NCI-H2196 (cell line): ENCODE measurements at regions not wholly inside any gene's neighbourhood (a gene's known extent, or its start where the extent isn't known, plus 50 kb on each side); places are given as distances from the start of the nearest gene placed in this dataset.

Experiments
- DNase-seq: peaks from one replicate; lab custom pipeline; 2025; ENCODE audit not compliant: unreplicated experiment; lab: John Stamatoyannopoulos, UW

- no peak for DNase-seq
These were observed 1157.7 kb upstream of the MAP3K7 start for GRCh38 chr6:91744566-91744965.

- DNase-seq, result no peak
These were observed 1156.9 kb upstream of the MAP3K7 start for GRCh38 chr6:91743756-91744155.

GRCh38 chr6:91731939-91732338 is 1145.1 kb upstream of the MAP3K7 start:
- no peak for DNase-seq

- DNase-seq, result no peak
These were observed 1143.8 kb upstream of the MAP3K7 start for GRCh38 chr6:91730710-91731109.

DNA sequence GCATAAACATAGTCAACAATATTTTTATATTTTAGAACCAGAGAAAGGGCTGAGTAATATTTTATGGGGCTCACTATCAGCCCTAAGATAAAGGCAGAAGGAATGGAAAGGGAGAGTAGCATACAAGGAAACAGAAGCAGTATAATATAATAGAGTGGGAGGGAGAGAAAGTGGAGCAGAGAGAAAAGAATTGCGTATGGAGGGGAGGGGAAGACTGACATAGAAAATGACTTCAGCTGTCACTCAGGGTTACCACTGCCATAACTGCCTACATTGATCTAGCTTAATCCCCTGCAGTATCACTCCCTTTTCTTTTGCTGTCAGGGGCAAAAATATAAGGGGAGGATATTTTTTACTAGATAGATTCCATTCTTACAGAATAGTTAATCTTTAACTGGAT is 1133.5 kb upstream of the MAP3K7 start:
- no peak for DNase-seq

DNA sequence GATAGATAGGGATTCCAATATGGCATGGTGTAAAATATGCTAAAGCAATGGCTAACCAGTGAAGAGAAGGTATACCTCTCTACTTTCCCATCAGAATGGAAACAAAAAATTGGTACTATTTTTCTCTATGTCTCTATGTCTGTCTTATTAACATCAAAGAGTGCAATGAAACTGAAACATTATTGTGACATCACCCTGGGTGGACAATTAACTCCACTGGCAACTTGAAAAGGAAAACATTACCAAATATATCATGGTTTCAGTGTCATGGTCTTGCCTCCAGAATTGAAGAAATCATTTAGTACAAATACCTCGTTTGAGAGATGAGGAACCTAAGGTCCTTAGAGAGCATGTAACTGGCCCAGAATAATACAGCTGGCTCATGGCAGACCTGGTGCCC is 1132.5 kb upstream of the MAP3K7 start:
- no peak for DNase-seq

GRCh38 chr6:91718198-91718597 is 1131.3 kb upstream of the MAP3K7 start:
- DNase-seq, result no peak

- no peak for DNase-seq
These were observed 1130.2 kb upstream of the MAP3K7 start for GRCh38 chr6:91717094-91717493.

DNA sequence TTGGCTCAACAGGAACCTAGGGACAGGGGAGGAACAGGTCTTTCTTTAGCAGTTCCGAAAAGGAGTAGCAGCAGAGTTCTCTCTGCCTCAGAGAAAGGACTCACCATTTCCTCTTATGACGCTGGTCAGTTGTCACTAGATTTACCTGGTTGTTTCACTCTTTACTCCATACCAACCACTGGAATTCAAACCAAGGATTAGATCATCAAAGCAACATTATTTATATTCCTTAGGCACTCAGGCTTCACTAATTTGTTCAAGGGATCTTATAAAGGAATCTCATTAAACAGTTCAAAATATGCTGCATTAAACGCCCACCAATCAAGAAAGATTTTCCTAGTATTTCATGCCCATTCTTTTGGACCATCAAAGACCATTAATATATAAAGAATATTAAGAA is 1129.5 kb upstream of the MAP3K7 start:
- no peak for DNase-seq

DNA sequence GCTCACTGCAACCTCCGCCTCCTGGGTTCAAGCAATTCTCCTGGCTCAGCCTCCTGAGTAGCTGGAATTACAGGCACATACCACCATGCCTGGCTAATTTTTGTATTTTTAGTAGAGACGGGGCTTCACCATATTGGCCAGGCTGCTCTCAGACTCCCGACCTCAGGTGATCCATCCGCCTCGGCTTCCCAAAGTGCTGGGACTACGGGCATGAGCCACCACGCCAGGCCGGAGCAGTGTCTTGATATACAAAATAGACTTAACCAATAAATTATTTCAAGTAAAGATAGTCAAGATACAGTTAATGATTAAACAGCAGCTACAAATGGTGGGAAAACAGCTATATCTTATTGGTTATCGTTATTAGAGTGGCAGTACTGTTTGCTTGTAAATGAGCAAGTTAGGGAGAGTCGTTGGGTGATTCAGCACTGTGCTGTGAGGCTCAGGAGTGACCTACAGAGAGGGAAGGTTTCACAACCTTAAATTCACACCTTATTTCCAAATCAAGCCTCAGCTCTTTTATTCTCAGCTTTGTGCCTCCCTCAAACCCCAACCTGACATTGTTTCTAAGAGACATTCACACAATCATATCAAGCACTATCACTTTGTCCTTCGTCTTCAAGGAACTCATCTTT is 1128.4 kb upstream of the MAP3K7 start:
- no peak for DNase-seq

DNA sequence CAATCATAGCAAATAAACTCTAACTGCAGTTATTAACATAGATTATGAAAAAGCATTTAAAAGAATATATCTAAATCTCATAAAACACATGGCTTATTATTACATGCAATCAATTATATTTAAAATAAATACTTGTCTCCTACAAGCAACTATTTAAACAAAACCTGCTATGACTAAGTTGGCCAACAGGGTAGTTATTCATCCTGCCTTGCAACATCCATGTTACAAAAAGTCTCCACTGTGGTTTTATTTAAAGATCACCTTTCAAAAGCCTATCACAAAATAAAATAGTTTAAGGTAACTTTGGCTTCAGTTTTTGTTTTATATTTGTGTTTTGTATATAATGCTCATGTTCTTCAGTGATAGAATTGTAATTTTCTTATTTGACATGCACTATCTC is 1127.0 kb upstream of the MAP3K7 start:
- DNase-seq, result no peak

GRCh38 chr6:91711518-91711917 is 1124.6 kb upstream of the MAP3K7 start:
- no peak for DNase-seq

DNA sequence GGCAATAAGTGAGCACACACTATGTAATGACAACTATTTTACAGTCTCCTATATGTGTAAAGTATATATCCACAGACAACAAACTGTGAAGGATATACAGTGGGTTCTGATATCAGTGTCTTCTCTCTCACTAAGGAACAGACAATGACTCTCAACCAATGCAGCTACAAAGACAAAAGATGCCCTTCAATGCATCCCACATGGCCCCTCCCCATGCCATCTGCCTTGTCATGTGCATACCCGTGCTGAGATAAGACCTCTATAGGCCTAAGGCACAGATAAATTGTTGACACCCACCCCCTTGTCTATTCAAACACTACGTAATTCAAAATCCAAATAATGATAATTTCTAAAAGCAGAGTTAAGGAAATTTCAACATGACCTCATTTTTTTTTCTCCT is 1123.5 kb upstream of the MAP3K7 start:
- DNase-seq, result no peak

- DNase-seq, result no peak
These were observed 1121.7 kb upstream of the MAP3K7 start for GRCh38 chr6:91708534-91708933.

DNA sequence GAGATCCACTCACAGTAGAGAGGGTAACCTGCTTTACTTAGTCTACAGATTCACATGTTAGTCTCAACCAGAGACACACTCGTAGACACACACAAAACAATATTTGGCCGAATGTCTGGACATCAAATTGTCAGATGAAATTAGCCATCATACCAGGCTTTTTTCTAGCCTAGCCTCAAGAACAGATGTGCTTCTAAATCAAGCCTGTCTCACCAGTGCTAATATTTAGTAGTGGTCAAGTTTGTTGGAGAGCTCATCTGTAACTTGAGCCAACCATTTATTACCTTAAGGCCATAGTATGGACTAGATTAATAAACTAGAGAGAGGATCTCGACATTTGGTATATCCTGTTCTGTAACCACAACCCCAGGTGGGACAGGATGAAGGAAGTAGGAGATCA is 1118.8 kb upstream of the MAP3K7 start:
- no peak for DNase-seq

DNA sequence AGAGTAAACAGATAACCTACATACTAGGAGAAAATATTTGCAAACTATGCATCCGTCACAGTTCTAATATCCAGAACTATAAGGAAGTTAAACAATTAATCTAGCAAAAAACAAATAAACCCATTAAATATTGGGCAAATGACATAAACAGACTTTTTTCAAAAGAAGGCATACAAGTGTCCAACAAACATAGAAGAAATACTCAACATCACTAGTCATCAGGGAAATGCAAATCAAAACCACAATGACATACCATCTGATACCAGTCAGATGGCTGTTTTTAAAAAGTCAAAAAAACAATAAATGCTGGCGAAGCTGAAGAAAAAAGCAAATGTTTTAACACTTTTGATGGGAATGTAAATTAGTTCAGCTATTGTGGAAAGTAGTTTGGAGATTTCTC is 1117.7 kb upstream of the MAP3K7 start:
- no peak for DNase-seq

DNA sequence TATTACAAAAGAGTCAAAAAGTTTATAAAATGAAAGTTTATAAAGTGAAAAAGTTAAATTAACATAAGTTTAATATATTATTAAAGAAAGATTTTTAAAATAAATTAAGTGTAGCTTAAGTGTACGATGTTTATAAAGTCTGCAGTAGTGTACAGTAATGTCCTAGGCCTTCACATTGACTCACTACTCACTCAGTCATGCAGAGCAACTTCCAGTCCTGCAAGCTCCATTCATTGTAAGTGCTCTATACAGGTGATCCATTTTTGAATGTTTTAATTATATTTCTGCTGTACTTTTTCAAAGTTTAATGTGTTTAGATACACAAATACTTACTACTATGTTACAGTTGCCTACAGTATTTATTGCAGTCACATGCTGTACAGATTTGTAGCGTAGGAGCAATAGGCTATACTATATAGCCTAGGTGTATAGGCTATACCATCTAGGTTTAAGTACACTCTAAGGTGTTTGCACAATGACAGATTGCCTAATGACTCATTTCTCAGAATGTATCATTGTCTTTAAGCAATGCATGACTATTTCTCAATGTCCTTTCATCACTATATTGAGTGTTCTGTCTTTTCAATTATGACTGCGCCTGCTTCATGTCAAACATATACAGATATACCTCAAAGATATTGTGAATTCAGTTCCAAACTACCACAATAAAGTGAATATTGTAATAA is 1110.3 kb upstream of the MAP3K7 start:
- DNase-seq, result no peak

DNA sequence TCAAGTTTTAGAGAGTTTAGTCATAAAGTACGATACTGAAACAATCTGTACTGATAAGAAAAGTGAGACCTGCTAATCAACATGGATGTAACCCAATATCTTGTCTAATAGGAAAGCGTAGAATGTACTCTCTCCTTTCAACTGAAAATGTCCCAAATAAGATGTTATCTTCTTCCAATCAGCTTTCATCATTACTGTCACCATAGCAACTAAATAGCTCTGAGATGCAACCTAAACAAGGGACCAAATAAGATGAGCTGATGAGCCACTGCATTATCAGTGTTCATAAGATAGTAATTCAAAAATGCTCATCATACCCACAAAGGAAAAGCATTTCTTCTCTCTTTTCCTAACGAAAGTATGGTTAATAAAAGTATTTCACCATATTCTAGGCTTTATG is 1108.3 kb upstream of the MAP3K7 start:
- DNase-seq, result no peak

DNA sequence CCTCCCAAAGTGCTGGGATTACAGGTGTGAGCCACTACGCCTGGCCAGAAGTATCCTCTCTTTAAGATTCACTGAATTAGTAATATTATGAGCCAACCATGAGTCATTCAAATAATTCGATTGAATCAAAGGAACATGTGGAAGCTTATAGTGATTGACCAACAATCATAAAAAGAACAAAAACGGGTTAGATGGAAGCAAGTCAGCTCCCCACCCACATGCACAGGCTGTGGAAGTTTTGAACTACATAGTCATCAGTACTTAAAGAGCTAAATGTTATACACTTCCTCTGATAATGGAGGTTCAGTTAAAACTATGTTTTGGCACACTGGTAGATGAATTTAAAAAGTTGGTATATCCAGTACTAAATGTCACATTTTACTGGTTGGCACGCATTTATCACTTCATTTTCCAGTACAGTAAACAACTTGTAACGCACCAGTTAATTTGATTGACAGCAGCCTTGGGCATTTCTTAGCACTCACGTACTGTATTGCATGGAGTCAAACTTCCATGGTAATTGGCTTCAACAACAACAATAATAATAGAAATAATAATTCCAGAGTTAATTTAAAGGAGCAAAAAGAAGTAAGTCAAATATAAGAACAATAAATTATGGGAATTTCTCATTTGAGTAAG is 1107.3 kb upstream of the MAP3K7 start:
- no peak for DNase-seq

GRCh38 chr6:91691449-91691848 is 1104.6 kb upstream of the MAP3K7 start:
- no peak for DNase-seq

- DNase-seq, result no peak
These were observed 1096.4 kb upstream of the MAP3K7 start for GRCh38 chr6:91683240-91683639.

DNA sequence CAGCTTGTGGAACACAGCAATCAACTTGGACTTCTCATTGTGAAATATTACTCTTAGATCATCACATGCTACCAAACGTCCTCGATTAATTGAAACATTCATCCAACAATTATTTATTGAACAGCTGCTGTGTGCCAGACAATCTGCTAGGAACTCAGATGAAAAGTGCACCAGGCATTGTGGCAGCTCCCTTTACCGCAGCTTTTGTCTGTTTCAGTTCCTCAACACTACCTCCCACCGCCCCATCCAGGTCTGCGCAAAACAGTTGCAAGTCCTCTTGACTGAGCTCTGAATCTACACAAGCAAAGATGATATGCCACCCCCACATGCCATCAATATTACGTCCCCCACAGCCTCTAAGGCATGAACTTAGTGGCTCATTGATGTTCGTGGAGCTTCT is 1094.4 kb upstream of the MAP3K7 start:
- no peak for DNase-seq
